ENCODE measurements at regions not wholly inside any gene's neighbourhood (a gene's known extent, or its start where the extent isn't known, plus 50 kb on each side); places are given as distances from the start of the nearest gene placed in this dataset.
"Not testable (repeated sequence)": the region's sequence is repeated elsewhere in the genome, so short reads cannot be mapped to it uniquely, and the experiment has no call there.

DNA sequence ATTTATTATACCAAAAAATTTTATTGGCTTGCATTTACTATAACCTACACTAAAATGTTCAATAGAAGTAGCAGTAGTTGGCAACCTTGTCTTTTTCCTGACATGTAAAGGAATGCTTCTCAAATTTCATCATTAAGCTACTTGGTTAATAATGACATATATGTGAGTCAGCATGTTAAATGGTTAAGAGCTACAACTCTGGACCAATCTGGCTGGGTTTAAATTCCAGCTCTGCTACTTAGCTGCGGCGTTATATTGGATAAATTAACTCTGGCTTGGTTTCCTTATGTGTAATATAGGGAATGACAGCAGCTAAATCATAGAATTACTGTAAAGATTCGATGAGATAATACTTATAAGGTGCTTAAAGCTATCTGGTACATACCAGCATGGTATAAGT, 53.7 kb upstream of the OTOGL start:
- no peak for DNase-seq

DNA sequence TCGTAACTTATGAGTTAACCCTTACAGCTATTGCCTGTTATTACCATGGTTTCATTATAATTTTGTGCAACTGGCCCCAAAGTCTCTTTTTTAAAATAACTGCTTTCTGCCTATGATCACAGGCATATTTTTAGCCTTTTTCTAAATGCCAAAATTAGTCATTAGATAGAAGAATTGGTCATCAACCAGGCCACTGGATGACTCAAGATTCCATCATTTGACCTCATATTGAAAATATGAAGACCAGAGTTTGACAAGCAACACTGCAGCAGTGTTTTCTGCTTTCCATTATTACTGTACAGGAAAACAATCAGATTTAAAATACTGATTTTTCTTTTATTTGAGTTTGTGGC, 54.7 kb upstream of the OTOGL start:
- no peak for DNase-seq

DNA sequence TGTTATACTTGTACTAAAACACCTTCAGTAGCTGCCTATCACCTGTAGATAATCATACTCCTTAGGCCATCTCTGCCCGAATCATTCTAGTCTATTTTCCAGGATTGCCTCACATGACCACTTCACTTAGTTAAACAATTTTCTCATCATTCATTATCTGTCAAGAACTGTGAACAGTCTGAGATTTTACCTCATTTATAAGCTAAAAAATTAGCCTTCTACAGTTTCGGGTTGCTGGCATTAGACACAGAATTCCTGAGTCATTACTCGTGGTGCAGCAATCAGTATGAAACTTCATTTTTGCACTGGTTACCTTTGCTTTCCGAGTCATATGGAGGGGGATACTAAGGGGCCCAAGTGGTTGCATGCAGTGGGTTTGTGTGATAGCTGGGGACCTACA, 57.6 kb upstream of the OTOGL start:
- no peak for DNase-seq

DNA sequence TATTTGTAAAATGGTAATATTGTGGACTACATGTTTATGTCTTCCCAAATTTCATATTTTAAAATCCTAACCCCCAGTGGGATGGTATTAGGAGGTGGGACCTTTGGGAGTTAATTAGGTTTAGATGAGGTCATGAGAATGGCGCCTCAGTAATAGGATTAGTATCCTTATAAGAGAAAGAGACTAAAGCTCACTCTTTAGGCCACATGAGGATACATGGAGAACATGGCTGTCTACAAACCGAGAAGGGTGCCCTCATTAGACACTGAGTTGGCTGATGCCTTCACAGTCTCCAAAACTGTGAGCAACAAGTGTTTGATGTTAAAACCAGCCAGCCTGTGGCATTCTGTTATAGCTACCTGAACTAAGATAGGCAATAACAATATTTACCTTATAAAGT, 58.3 kb upstream of the OTOGL start:
- no peak for DNase-seq

DNA sequence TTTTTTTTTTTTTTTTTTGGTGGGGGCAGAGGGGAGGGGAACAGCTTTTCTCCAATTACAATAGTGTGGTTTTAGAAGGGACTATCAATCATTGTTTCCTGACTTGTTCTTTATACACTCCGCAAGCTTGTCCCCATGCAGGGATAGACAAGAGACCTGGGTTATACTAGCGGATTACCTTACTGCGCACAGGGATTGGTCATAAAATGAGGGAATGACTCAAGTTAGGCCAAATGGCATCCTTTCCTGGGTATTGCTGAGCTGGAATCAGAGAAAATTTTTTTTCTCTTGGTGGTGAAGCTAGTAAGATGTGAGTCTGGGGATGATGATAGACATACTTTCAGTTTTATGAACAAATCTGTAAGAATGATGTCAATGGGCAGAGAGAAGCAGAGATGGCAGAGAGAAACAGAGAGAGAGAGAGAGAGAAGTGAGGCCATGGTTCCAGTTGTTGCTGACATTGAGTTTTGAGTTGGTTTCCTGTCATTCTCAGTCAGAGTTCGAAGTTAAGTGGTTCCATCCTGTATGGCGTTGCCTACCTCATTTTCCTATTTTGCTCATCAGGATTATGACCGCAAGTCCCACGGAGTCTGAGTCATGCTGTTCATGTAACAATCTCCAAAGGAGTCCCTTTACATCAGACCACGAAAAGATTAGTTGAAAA, 59.1 kb upstream of the OTOGL start:
- DNase-seq, result no peak

DNA sequence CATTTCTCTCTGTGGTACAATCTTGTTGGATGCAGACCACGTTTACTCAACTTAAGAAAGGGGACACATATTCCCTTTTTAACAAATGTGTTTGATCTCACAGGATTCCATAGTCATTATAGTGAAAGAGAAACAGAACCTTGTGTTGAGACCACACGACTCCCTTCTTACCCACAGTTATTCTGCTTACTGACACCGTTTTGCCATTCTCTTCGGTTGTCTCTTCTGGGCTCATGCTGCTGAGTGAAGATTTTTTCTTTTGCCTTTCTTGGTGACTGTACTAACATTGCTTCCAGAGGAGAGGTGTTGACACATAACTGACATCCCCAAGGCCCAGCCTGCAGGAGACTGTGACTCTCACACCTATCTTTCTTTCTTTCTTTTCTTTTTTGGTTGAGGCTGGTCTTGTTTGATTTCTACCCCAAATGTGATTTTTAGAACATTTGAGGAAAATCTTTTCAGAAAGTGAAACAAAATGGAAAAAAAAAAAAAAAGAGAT, 61.2 kb upstream of the OTOGL start:
- DNase-seq, result no peak

DNA sequence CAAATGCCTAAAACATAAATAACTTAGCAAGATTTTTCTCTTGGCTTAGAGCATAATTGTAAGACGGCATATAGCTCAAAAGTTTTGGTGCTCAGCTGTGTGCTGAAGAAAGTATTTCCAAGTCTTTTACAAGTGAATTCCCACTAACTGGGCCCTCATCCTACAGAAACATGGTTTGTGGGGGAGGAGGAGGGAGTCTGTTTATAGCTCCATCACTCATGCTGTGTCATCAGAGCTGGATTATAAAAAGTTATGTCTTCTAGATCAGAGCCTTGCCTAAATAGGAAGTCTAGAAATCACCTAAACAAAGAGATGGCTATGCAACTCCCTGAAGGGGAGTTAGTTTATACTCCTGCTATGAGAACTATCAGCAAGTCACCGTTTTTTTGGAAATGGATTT, 65.9 kb upstream of the OTOGL start:
- no peak for DNase-seq

DNA sequence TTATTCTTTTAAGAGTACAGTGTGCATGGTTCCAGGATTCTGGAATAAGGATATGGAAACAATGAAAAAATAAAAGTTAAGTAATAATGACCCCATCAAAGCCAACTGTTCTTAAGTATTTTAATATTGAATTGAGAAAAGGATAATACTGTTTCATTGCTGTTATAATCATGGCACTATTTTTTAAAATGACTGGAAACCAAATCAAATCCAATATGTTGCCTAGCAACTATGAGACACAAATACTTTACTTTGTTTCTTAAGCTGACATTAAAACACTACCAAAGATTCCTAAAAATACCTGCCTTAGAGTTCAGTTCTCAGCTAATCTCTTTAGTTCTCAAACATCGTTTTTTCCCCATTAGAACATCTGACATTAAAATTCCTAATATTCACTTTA, 66.4 kb upstream of the OTOGL start:
- no peak for DNase-seq

DNA sequence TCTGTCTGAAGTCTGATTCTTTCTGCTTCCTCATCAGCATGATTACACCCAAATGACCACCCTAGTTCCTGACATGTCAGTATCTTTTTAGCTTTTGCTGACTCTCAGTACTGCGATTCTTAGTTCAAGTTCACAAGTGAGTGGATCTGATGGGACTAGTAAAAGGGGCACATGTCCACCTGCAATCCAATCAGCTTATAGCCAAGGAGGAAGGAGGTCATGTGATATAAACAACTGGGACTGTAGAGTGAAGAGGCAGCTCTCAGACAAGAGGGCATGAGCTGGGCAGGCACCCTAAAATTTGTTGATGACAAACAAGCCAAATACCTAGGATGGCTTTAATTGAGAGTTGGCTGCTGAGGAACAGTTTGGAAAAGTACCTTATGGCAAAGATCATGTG, 68.1 kb upstream of the OTOGL start:
- no peak for DNase-seq

DNA sequence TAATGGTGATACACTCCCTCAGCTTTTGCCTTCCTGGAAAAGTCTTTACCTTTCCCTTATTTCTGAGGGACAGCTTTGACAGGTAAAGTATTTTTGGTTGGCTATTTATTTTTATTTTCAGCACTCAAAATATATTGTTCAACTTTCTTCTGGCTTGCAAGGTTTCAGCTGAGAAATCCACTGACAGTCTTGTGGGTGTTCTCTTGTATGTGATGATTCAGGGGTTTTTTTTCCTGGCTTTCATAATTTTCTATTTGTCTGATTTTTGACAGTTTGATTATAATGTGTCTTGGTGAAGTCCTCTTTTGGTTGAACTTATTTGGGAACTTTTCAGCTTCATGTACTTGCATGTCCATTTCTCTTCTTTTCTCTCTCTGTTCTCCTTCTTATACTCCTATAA, 73.7 kb upstream of the OTOGL start:
- DNase-seq, result no peak

DNA sequence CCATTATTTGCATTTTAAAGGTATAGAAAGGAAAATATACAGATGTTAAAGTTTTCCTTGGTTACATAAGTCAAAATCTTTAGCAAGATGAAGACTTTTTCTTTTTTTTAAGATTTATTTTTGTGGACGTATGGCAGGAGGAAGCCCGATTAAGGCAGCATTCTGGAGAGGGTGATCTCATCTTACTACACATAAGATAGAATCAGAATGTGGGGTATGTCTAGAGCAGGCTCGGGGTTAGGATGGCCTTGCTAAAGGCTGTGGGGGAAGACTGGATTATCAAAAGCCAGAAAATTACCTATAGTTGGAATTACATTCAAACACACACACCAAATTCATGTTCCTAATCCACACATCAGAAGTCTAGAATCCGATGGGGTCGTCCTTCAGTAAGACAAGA, 79.6 kb upstream of the OTOGL start:
- DNase-seq, result no peak

DNA sequence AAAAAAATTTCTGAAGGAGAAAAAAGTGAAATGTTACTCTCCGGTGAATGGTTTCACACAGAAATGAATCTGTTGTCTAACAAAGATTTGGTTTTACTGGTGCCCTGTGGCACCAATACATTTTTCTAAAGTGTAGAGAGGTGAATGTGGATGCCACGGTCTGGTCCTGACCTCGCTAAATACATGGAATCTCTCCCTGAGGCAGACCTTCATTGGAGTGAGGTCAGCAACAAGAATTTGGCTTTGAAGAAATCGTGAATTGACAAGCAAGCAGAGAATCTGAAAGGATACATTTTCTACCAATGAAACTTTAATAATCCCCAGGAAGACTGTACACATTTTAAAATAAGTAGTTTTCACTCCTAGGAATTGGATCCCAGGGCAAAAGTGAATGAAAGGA, 81.2 kb upstream of the OTOGL start:
- DNase-seq, result no peak

DNA sequence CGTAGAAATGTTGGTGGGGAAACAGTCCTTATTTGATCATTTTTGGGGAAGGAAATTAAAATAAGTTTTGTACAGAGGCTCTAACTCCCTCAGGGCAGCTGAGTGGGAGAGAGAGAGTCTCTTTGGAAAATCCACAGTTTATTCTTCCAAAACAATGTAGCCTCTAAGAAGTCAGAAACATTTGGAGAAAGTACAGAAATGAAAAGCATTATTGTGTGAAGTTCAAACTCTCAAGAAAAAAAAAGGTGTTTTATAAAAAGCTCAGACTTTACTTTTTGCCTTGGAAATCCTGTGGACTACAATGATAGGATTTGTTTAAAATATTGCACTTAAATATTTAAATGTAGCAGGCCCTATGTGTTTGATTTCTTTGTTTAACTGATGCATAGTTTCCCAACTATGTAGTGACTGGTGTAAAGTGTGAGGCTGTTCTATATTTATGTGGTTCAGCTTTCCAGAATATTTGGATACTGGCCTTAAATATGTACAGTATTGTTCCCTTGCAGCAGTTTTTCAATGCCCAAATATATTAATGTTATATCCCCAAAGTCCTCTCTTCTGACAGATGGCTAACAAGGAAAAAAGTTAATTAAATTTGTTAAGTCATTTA, 82.0 kb upstream of the OTOGL start:
- no peak for DNase-seq

DNA sequence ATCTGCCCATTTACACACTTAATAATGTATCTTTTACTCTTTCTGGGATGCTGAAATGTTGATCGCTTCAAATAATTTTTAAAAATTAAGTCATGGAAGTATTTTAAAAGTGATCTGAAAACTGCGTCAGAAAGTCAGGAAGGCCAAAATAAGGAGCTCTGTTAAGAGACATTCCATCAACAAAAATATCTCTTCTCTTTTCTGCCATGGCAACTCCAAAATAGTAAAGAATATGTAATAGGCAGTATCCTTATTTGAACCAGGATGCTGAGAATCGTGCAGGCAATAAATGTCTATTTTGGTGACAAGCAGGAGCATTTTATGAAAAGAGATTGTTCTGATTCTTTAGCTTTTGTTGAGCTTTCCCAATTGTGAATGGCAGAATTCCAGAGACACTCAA, 81.8 kb upstream of the PPP1R12A start:
- DNase-seq, result no peak

DNA sequence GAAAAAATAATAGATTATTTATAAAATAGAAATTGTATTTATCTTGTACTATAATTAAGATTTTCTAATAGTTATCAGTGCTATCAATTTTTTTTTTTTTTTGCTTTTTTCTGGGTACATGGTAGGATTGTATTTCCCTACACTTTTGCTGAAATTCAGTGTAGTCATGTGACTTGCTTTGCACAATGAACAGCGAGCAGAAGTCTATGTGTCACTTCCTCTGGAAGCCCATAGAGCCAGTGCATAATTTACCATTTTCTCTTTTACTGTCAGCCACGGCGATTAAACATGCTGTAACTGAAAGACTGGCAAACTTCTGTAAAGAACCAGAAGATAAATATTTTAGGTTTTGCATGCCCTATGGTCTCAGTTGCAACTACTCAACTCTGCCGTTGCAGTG, 80.8 kb upstream of the PPP1R12A start:
- no peak for DNase-seq

DNA sequence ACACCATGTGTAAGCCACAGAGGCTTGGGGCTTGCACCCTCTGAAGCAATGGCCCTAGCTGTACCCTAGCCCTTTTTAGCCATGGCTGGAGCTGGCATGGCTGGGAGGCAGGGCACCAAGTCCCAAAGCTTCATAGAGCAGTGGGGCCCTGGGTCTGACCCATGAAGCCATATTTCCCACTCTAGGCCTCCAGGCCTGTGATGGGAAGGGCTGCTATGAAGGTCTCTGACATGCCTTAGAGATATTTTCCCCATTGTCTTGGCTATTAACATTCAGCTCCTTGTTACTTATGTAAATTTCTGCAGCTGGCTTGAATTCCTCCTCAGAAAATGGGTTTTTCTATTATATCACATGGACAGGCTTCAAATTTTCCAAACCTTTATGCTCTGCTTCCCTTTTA, 68.8 kb upstream of the PPP1R12A start:
- DNase-seq, result not testable (repeated sequence)

DNA sequence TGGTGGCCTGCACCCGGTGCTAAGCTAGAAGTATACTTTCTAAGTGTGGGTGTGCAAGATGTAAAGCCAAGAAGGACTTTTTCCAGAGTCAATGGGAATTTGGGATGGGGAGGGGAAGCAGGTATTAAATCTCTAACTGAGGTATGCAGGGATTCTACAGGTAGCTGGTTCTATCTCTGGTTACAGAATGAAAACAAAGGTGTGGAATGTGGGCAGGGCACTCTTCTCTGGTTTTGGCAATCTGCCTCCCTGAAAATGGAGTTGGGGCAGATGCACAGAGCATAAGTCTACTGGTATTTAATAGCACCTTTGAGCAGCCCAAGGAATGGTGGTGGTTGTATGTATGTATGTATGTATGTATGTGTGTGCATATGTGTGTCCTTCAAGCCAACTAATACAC, 66.7 kb upstream of the PPP1R12A start:
- no peak for DNase-seq

DNA sequence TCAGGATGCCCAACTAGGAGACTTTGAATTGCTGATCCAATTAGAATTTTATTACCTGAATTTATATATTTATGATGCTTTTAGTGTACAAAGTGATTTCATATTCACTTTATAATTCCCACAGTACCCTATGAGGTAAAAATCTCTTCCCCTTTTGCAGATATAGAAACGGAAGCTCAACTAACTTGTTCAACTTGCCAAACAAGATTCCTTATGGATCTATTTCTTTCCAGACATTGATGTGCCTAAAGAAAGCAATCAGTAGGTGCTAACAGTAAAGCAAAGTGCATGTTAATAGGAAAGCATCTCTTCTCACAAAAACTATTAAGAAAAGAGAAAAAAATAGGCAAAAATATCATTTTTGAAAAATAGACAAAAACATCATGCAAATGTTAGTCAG, 65.9 kb upstream of the PPP1R12A start:
- no peak for DNase-seq

DNA sequence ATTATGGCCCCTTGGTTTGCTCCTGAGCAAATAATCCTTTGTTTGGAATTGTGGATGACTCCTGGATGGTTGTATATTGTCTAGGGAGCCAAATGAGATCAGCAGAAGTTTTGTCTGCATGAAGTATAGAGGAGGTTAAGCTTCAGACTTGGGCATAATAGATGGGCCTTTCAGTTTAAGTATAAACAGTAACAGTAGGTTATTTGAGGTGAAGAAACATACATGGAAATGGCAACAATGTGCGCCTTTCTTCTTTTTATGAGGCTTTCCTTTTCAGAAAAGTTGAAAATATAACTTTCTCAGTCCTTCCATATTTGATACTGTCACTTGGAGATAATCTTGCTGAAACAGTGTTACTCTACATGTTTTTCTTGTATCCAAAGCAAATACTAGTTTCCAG, 63.7 kb upstream of the PPP1R12A start:
- DNase-seq, result no peak

DNA sequence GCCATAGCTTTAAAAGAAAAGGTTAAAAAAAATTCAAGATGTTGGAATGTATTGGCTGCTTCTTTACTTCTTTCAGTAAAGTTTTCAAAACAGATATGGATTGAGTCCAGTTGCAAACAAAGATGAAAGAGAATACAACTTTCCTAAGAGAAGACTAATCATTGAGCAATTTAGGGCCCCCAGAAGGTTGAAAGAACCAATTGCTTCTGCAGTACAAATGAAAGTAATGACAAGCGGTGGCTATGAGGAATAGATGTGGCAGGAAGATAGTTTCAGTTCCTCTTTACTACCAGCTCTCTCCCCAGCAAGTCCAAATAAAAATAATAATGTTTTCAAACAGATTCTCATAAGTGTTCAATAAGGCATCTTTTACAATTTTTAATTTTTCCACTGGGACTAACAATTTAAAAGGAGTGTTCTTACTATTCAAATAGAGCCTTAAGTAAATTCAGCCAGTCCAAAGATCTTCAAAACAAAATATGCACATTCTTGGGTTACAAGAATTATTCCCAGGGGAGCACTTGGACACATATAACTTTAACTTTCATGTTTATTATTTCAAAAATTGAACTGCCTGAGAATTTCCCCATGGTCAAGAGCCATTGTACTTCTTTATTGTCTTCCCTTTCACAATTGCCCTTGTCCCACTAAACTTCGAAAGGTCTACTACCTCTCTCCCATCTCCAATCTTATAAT, 62.3 kb upstream of the PPP1R12A start:
- DNase-seq, result peak; percentile 44

DNA sequence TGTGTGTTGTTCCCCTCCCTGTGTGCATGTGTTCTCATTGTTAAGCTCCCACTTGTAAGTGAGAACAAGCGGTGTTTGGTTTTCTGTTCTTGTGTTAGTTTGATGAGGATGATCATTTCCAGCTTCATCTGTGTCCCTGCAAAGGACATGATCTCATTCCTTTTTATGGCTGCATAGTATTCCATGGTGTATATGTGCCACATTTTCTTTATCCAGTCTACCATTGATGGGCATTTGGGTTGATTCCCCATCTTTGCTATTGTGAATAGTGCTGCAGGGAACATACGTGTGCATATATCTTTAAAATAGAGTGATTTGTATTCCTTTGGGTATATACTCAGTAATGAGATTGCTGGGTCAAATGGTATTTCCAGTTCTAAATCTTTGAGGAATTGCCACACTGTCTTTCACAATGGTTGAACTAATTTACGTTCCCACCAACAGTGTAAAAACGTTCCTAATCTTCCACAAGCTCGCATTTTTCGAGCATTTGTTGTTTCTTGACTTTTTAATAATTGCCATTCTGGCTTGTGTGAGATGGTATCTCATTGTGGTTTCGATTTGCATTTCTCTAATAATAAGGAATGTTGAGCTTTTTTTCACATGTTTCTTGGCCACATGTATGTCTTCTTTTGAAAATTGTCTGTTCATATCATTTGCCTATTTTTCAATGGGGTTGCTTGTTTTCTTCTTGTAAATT, 60.6 kb upstream of the PPP1R12A start:
- not testable (repeated sequence) for DNase-seq

DNA sequence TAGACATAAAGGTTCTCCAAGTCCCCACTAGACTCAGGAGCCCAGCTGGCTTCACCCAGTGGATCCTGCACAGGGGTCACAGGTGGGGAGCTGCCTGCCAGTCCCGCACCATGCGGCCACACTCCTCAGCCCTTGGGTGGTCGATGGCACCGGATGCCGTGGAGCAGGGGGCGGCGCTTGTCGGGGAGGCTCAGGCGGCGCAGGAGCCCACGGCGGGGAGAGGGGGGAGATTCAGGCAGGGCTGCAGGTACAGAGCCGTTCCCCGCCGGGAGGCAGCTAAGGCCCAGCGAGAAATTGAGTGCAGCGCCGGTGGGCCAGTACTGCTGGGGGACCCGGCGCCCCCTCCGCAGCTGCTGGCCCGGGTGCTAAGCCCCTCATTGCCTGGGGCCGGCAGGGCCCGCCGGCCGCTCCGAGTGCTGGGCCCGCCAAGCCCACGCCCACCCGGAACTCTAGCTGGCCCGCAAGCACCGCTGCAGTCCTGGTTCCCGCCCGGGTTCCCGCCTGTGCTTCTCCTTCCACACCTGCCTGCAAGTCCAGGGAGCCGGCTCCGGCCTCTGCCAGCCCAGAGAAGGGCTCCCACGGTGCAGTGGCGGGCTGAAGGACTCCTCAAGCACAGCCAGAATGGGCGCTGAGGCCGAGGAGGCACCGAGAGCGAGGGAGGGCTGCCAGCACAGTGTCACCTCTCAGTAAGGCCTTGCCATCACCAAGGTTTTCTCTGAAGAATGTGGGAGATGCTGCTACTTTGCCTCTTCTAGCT, 58.4 kb upstream of the PPP1R12A start:
- no peak for DNase-seq

DNA sequence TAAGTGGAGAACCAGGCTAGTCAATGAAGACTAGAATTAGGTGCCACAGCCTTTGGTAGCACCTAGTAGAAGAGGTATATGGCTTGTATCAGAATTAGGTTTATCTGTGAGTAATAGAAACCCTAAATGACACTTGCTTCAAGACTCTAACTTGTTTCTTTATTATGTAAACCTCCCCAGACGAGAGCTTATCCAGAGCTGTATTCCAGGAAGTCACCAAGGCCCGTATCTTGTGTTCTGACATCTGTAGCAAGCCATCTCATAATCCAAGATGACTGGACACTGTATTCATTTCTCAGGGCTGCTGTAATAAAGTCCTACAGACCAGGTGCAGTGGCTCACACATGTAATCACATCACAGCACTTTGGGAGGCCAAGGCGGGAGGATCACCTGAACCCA, 56.7 kb upstream of the PPP1R12A start:
- DNase-seq, result no peak

Data from inflammatory macrophage treated with lipopolysaccharide for 4 hours (primary cell).